Heart left ventricle (tissue), 16 donors: ENCODE measurements at regions not wholly inside any gene's neighbourhood (a gene's known extent, or its start where the extent isn't known, plus 50 kb on each side); places are given as distances from the start of the nearest gene placed in this dataset.

Experiments used
- ATAC-seq, 4 donors: fragments of 200-7000 bp; cut with Tn5 transposase; one replicate each; pipeline ENCODE4 v1.9.1; 2020 to 2022; ENCODE audit warnings: moderate library complexity in 4 of 4, mild to moderate bottlenecking in 3 of 4, moderate number of reproducible peaks in 1 of 4
- DNase-seq, 5 donors: peaks; one replicate each; pipeline ENCODE4 v3.0.0-alpha.2; 2020
- H3K27ac ChIP-seq, 12 donors: fragments of 200-600 bp; sonication (generic) in 4 of 12; one replicate each; pipeline versions ENCODE4 v1.5.0 to v1.8.0; 2016 to 2022; ENCODE audit warnings: mild to moderate bottlenecking in 2 of 12
- H3K27me3 ChIP-seq, 9 donors: fragments of 200-600 bp; sonication (generic) in 2 of 9; one replicate each; pipeline versions ENCODE4 v1.5.1 to v1.8.0; 2016 to 2022; ENCODE audit warnings: mild to moderate bottlenecking in 3 of 9
- H3K36me3 ChIP-seq, 9 donors: fragments of 200-600 bp; sonication (generic) in 2 of 9; one replicate each; pipeline versions ENCODE4 v1.5.0 to v1.8.0; 2018 to 2022; ENCODE audit warnings: mild to moderate bottlenecking in 2 of 9
- H3K4me1 ChIP-seq, 12 donors: fragments of 200-600 bp; sonication (generic) in 4 of 12; one replicate each; pipeline versions ENCODE4 v1.5.0 to v1.8.0; 2016 to 2022; ENCODE audit warnings: mild to moderate bottlenecking in 3 of 12
- H3K4me3 ChIP-seq, 12 donors: fragments of 200-600 bp; sonication (generic) in 4 of 12; one replicate each; pipeline versions ENCODE4 v1.5.0 to v1.8.0; 2017 to 2022; ENCODE audit warnings: mild to moderate bottlenecking in 9 of 12, moderate library complexity in 4 of 12
- H3K9me3 ChIP-seq, 12 donors: fragments of 200-600 bp; sonication (generic) in 4 of 12; one replicate each; pipeline versions ENCODE4 v1.5.0 to v1.8.0; 2016 to 2022; ENCODE audit warnings: mild to moderate bottlenecking in 1 of 12
- POLR2A ChIP-seq, 2 donors: fragments of 450-650 bp; IDR thresholded peaks; one replicate each; pipeline ENCODE4 v1.6.1; 2017; ENCODE audit warnings: antibody characterized with exemption in 2 of 2, mild to moderate bottlenecking in 2 of 2, moderate library complexity in 2 of 2
- WGBS, 4 donors: extraction: QIAGEN DNeasy Blood & Tissue Kit in 2 of 4; methylation state at CpG; one replicate each; pipeline versions ENCODE4 v1.1.5 to v1.1.7; 2013 to 2018; 5-methylcytosine and 5-hydroxymethylcytosine counted together
- intact Hi-C, 10 donors: fragments of 100-400 bp; cut with DNase I; formaldehyde crosslinking; loops; one replicate each; pipeline versions ENCODE4 v1.11.1 to v1.14.2; 2022
- TF ChIP-seq, protein P1 (sequence below), 12 donors: fragments of 200-600 bp; sonication (generic) in 4 of 12; IDR thresholded peaks; one replicate each; pipeline versions ENCODE4 v1.5.0 to v1.8.0; 2018 to 2022; ENCODE audit warnings: antibody characterized with exemption in 12 of 12, mild to moderate bottlenecking in 5 of 12
- donor health status: ischemic (EF 13 %, LVEDD 7.1; RV severe dilation, severe dysfunction).
- donor health status: healthy with polysubstance abuse.
- donor health status: DM: no; HTN: yes; CAD: no.
- donor health status: DM: no; HTN: no; CAD: no.
- donor health status: ischemic (EF 25% LVEDD 6.9; RV normal size, moderate dysfunction).
- donor health status: ischemic (EF 25% LVEDD 5.7; RV mildly dilated, moderate dysfunction).
- donor health status: healthy.
- donor health status: DM: yes; HTN: yes; CAD: no.
- donor health status: ischemic (EF 35%, LVEDD 5.7; RV mildly dilated, moderate dysfunction).
- donor health status: nonischemic (EF 11% LVEDD 7.7; RV severe dilation, severe dysfunction).
- donor health status: DM: yes; HTN: yes; CAD: no.
- donor health status: PGD.
- donor health status: ischemic (EF 29% LVEDD 5.4; RV normal size, mild dysfunction).
- donor health status: nonischemic (EF 23%, LVEDD 6.1; RV moderate dilation, normal function).

DNA sequence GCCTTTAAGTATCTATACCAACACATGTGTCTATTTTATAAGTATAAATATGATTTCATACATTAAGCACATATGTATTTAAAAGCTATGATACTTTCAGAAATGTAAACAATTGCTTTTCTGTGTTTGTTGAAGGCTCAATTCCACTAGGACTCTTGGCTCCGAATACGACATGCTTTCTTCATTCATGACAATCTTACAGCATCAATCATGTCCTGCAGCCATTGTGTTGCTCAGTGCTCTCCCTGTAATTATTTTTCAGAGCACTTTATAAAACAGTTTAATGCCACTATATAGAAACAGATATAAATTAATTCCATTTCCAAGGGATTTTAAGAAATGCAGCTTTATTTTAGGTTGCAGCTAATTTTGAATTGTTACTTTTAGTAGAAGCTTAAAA is 167.3 kb downstream of the TAF11L14 start:
- no peak overlapping the region for H3K27ac ChIP-seq
- TF ChIP-seq, protein P1, sequence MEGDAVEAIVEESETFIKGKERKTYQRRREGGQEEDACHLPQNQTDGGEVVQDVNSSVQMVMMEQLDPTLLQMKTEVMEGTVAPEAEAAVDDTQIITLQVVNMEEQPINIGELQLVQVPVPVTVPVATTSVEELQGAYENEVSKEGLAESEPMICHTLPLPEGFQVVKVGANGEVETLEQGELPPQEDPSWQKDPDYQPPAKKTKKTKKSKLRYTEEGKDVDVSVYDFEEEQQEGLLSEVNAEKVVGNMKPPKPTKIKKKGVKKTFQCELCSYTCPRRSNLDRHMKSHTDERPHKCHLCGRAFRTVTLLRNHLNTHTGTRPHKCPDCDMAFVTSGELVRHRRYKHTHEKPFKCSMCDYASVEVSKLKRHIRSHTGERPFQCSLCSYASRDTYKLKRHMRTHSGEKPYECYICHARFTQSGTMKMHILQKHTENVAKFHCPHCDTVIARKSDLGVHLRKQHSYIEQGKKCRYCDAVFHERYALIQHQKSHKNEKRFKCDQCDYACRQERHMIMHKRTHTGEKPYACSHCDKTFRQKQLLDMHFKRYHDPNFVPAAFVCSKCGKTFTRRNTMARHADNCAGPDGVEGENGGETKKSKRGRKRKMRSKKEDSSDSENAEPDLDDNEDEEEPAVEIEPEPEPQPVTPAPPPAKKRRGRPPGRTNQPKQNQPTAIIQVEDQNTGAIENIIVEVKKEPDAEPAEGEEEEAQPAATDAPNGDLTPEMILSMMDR (IDR thresholded peaks at IDR 0.05) = no peak
- TF ChIP-seq POLR2A (IDR thresholded peaks at IDR 0.05) = no peak
- no peaks in the 10 kb centered on the region for H3K27me3 ChIP-seq
- intact Hi-C loops = no loop called here
- H3K9me3 ChIP-seq = no peaks in the 10 kb centered on the region
- no peak overlapping the region for H3K4me3 ChIP-seq
- H3K36me3 ChIP-seq = no peaks in the 10 kb centered on the region
- DNase-seq (no peak), ATAC-seq (no peak)
- H3K4me1 ChIP-seq = no peaks in the 10 kb centered on the region
- WGBS, 4 donors = 64 to 86% (median 73%) methylated on average over 2 of the region's 2 CpGs

DNA sequence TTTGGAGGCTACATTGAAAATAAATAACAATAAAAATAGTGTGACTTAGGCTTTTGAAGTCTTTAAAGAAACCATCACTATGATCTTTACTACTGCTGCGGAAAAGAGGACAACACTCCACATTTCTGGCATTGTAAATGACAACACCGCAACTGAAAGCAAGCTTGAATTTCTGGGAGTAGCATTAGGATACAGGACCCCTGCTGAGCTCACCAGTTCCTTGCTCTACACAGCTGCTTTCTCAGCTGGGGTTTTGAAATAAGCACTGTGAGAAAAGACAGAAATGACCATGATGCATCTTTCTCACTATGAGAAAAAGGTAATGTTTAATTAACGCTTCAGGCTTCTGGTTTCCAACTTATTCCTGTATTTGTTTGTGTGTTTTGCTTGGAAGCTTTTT is 168.0 kb downstream of the TAF11L14 start:
- no peak overlapping the region for H3K27ac ChIP-seq
- intact Hi-C loops = no loop called here
- 48 to 64% (median 57%) methylated on average over 3 of the region's 3 CpGs for WGBS, 4 donors
- DNase-seq (no peak), ATAC-seq (no peak)
- H3K4me3 ChIP-seq = no peak overlapping the region
- no peak for TF ChIP-seq POLR2A (IDR thresholded peaks at IDR 0.05)
- TF ChIP-seq, protein P1 (IDR thresholded peaks at IDR 0.05) = no peak
- no peaks in the 10 kb centered on the region for H3K4me1 ChIP-seq
- no peaks in the 10 kb centered on the region for H3K27me3 ChIP-seq
- no peaks in the 10 kb centered on the region for H3K9me3 ChIP-seq
- no peaks in the 10 kb centered on the region for H3K36me3 ChIP-seq

DNA sequence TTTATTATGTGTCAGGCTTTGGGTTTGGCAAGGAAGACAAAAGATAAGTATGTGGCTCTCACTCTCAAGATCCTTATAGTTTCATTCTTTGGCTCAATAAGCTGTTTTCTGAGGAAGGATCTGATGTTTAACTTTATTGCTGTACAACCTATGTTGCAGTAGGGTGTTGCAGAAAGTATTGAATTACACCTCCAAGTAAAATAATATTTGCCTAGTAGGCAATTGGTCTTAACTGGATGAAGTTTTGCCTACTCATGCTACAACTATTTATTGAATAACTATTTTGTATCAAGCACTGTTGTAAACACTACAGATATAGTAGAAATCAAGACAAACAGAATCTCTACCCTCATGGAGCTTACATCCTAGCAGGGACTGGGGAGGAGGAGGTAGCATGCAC is 169.7 kb downstream of the TAF11L14 start:
- no peaks in the 10 kb centered on the region for H3K36me3 ChIP-seq
- no peak for ATAC-seq
- no peak for DNase-seq

DNA sequence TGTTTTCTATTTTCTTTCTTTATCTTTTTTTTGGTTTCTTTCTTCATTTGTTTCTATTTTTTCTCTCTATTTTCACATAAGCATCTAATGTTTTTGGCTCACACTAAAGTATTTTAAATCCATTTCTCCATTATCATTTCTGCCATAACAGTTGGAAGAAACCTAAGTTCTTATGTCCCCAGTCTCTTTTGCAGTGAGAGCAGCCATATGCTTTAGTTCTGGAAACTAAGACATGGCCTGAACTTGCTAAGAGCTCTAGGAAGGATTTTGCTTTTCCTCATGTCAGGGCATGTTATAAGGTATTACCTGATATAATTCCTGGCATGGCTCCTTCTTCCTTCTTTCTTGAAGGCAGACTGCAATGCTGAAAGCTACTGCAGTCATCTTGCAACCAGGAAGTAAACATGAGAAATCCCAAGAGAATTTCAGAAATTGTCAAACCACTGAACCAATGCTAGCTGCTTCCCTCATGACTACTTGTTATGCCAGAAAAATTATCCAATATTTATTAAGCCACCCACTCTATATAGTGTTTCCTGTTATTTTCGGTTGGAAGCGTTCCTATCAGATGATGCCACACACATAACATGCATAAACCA is 171.1 kb downstream of the TAF11L14 start:
- Histone ChIP-seq H3K27me3 (no peaks in the 10 kb centered on the region), H3K4me3 (no peak overlapping the region), H3K27ac (no peak overlapping the region), H3K36me3 (no peaks in the 10 kb centered on the region), H3K9me3 (no peaks in the 10 kb centered on the region), H3K4me1 (no peaks in the 10 kb centered on the region)
- TF ChIP-seq, protein P1 (IDR thresholded peaks at IDR 0.05) = no peak
- TF ChIP-seq POLR2A (IDR thresholded peaks at IDR 0.05) = no peak
- 72 to 84% (median 78%) methylated on average over 2 of the region's 2 CpGs for WGBS, 4 donors
- ATAC-seq (no peak), DNase-seq (no peak)
- intact Hi-C loops = no loop called here

More for the DNA sequence above, 169.7 kb downstream of the TAF11L14 start:
- Histone ChIP-seq H3K27me3 (no peaks in the 10 kb centered on the region), H3K27ac (no peak overlapping the region), H3K4me1 (no peaks in the 10 kb centered on the region), H3K4me3 (no peak overlapping the region), H3K9me3 (no peaks in the 10 kb centered on the region)
- intact Hi-C loops = no loop called here
- TF ChIP-seq, protein P1 (IDR thresholded peaks at IDR 0.05) = no peak
- no peak for TF ChIP-seq POLR2A (IDR thresholded peaks at IDR 0.05)
